GM21737 (cell line): ENCODE measurements at regions not wholly inside any gene's neighbourhood (a gene's known extent, or its start where the extent isn't known, plus 50 kb on each side); places are given as distances from the start of the nearest gene placed in this dataset.

Experiments used
- ATAC-seq: cut with Tn5 transposase; IDR thresholded peaks from one replicate; pipeline ENCODE4 v1.9.1; 2021; ENCODE audit warnings: mild to moderate bottlenecking, moderate library complexity; ENCODE audit not compliant: unreplicated experiment

DNA sequence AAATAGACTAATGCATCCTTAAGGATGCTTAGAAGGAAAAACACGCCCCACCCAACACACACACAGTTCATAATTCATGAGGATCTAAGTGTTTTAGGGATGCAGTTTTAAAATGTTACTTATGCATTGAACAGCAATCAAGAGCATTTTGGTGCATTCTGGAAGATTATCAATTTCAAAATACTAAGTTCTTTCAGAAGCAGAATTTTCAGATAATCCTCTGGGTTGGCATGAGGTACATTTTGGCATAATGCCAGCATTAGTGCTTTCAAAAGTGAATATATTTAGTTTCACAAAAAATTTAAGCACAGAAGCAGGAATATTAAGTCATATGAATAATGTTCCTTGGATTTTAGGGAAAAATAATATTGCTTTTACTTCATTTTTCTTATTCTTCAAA is 937.1 kb downstream of the REEP3 start:
- ATAC-seq, result no peak

DNA sequence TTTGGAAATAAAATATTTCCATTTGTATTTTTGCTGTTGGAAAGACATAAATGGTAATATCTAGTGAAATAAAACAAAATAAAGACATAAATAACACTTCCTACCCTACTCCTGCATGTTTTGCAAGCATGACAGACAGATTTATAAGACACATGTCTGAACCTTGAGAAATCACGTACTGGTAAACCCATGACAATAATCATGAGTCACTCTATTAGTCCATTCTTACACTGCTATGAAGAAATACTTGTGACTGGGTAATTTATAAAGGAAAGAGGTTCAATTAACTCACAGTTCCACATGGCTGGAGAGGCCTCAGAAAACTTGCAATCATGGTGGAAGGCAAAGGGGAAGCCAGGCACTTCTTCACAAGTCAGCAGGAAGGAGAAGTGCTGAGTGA is 942.2 kb downstream of the REEP3 start:
- ATAC-seq, result no peak

DNA sequence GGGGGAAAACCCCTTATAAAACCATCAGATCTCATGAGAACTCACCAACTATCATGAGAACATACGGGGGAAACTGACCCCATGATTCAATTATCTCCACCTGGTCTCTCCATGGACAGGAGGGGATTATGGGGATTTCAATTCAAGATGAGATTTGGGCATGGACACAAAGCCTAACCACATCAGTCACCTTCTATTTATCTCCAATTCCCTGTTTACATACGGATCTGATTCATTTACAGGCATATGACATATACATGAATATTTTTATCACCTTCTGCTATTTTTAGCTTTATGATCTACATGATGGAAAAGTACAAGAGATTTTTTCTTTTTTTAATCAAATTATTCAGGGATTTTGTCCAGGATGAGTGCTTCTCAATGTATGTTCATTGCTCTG is 944.5 kb downstream of the REEP3 start:
- no peak for ATAC-seq

DNA sequence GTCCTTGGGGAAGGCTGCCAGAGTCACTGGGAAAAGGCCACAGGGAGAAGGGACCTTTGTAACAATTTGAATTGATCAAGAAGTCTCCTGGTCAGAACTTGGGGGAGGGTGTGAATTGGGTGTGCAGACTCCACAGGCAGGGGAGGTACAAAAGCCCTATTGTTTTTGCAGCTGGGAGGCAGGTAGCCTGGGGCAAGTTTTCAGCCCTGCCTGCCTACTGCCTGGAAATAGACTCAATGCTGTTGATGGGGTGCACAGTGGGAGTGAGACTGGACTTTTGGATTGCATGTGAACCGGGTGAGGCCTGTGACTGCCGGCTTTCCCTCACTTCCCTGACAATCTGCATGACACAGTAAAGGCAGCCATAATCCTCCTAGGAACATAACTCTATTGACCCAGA is 947.0 kb downstream of the REEP3 start:
- ATAC-seq, result no peak

DNA sequence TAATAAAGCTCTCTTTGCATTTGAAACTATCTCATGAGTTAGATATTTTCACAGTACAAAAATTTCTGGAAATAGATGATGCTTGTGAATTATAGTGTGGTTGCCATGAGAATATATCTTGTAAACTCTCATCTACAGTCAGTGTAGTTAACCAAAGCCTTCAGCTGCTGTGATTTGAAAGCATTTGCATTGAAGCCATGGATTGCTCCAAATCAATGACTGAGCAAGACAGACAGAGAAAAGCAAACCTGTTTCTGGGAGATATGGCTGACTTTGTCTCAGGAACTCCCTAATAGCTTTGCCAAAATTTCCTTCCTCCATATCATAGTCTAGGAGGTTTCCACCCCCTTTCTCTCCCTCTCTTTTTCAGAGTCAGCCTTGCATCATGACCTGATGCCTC is 955.3 kb downstream of the REEP3 start:
- ATAC-seq, result no peak

DNA sequence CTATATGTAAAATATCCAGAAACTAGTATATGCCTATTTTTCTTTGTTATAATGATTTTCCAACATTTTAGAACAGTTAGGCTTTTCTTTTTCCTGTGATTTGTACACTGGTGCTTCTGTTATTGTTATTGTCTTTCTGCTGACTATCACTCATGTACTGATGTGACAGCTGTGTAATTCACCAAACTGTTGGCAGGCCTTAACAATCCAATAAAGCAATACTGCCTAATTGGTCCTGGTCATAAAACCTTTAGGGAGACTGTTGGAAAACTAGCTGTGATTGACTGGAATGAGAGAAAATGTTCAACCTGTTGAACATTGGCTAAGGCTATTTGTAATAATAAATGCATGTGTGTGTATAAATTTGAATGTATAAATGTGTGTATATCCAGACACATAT is 956.6 kb downstream of the REEP3 start:
- ATAC-seq, result no peak

DNA sequence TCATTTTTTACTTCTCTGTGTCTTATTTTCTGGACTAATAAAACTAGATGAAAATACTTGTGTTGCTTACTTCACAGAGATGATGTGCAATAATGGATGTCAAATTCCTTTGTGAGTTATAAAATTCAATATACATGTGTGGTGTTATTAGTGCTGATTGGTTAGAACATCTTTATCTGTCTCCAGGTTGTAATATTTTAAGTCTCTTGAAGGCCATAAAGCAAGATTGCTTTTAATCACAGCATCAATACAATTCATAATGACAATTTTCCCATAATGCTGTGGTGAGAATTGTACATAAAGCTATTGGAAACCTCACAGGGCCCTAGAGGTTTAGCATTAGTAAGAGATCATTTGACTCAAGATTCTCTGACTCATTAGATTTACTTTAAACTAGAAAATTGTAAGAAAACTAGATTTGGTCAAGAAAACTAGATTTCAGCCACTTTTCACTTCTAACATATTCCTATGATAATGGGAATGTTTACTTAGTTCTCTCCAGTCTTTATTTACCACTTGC is 963.7 kb downstream of the REEP3 start:
- ATAC-seq, result no peak

DNA sequence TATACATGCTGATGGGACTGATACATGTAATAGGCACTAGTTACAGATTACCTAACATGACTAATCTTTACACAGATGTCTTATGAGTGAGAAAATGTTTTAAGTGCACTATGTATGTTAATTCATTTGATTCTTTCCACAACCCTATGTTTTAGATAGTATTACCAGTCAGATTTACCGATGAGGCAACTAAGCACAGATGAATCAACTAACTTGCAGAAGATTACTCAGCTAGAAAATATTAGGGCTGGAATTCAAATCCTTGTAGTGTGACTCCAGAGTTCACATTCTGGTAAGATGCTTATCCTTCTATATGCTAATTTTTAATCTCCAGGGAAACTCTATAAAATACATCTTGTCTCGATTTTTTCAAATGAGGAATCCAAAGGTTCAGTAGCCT is 964.9 kb downstream of the REEP3 start:
- ATAC-seq, result no peak

DNA sequence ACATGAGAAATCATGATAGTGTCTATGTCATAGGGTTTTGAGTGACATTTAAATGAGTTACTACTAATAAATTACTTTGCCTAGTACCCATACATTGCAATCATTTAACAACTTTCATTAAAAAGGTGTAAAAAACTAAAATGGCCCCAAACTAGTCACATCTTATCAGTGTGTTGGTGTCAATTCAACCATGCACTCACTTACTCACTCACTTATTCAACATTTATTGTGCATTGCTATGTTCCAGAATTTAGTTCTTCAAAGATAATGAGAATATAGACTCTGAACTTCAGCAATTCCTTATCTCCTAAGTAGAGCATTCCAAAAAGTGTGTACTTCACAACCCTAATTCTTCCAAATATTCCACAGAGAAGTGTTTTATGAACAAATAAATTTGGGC is 965.7 kb downstream of the REEP3 start:
- ATAC-seq, result no peak

DNA sequence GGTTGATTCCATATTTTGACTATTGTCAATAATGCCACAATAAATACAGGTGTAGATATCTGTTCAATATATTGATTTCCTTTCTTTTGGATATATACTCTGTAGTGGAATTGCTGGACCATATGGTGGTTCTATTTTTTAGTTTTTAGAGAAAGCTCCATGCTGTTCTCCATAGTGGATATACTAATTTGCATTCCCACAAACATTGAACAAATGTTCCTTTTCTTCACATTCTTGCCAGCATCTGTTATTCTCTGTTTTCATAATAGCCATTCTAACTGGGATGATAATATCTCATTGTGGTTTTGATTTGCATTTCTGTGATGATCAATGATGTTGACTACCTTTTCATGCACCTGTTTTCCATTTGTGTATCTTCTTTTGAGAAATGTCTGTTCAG is 973.7 kb downstream of the REEP3 start:
- ATAC-seq, result no peak

DNA sequence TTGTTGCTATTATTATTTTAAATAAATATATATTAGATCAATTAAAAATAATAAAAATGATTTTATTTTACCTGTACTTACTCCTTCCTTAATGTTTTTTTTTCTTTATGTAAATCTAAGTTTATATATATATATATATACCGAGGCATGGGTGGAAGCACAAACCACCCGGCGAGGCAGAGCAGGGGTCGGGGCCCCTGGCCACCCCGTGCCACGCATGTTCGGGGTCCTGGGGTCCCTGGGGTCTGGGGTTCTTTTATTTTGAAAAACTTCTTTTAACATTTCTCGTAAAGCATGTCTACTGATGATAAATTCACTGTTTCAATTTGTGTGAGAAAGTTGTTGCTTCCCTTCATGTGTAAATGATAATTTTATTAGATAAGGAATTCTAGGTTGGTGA is 976.1 kb downstream of the REEP3 start:
- ATAC-seq, result no peak

DNA sequence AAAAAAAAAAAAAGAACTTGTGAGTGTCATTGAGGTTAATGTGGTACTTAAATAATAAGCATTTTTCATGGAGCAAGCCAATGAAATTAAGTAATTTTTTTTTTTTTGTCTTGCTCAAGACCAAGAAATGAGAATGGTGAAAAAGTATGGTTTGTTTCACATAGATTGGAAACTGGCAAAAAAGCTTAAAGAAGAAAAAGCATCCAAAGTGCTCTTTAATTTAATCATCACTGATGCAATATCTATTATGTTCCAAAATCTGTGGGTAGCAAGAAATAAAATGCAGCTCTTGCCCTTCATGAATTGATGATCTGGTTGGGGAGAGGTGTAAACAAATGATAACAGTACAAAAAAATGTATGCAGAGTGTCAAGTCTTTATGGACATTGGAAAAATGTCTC is 980.6 kb downstream of the REEP3 start:
- ATAC-seq, result no peak

DNA sequence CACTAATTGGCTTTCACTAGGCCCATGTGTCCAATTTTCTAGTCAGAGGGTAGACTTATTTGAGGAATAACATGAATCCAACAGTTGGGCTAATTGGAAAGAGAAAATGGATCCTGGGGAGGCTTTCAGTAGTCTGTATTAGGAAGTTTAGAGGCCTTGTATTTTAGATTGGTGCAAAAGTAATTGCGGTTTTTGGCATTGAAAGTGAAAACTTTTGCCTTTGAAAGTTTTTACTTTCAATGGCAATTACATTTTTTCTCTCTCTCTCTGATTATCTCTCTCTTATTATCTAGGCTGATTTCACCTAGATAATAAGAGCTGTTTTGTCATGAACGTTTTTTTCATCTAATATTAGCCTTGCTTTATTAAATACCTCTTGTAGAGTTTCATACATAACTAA is 981.7 kb downstream of the REEP3 start:
- no peak for ATAC-seq

DNA sequence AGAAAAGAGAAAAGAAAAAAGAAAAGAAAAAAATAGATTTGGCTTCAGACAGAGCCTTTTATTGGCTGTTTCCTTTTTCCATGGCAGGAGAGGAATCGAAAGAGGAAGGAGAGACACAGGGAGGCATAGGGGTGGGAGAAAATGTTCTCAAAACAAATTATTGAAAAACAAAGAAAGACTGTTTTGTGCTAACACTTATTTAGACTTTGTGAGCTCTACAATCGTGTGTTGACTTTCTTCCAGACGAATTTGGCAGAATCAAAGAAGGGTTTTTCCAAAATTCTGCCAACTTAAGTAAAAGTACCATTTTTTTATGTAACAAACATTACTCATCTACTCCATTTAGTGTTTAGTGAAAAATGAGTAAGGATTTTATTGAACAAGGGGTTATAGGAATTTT is 982.2 kb downstream of the REEP3 start:
- ATAC-seq, result no peak

DNA sequence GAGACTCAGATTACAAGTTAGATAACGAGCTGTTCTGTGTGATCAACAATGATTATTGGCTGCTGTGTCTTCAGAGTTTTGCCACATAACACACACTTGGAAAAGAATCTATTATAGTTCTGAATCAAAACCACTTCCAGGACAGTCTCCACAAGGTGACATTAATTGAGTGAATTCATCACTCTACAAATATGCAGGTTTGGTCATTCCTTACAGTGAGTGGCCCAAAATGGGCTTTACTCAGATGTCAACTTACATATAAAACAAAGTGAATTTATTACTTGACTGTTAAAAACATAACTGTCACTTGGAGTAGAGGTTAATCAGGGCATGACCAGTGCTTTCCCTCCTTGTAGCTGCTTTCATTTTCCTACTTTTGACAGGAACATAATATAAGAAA is 984.3 kb downstream of the REEP3 start:
- ATAC-seq, result no peak

DNA sequence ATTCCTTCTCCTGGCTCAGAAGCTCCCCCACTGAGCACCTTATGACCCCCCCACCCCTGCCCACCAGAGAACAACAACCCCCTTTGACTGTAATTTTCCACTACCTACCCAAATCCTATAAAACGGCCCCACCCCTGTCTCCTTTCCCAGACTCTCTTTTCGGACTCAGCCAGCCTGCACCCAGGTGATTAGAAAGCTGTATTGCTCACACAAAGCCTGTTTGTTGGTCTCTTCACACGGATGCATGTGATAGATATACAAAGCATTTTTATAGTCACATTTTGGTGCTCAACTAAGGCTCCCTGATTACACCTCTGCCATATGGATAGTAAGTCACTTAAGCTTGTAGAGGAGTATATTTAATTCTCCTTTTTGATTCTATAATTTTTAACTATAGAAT is 985.8 kb downstream of the REEP3 start:
- no peak for ATAC-seq

DNA sequence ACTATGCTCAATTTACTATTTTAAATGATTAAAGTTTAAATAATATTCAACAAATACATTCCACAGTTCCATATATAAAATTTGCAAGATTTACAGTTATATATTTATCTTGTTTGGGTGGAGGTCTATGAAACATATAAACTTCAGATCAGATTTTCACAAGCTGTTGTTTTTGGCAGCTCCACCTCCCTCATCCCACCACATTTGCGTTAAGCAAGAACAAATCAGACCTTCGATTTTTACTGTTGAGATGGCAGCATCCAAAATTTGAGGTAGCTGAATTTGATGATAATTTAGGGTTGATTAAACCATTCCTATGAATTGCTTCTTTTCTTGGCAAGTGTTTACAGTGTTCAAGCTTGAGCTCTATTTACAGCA is 986.4 kb downstream of the REEP3 start:
- no peak for ATAC-seq

DNA sequence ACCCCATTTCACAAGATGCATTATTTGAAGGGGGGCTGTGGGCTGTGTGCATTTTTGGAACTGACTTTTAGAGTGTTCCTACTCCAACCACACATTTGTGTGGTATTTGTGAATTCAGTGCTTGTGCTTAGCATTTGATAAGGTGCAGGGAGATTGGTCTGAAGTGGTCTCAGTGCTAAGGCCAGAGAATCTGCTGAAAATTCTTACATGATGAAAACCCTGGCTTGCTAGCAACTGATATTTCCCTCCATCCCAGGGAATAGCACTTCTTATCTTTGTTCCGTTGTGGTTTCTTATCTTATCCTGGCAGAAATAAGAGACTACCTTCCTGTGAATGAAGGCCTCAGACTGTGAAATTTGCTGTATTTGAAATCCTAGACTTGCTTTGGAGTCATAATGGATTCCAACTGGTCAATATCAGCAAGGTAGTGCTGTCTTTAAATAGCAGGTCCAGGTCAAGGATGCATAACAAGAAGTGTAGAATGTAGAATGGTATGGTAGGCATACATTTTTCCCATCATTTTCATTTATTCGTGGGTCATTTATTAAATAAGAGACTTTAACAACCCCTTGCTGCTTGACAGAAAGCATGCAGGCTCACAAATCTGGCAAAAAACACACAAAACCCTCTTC is 986.9 kb downstream of the REEP3 start:
- no peak for ATAC-seq

DNA sequence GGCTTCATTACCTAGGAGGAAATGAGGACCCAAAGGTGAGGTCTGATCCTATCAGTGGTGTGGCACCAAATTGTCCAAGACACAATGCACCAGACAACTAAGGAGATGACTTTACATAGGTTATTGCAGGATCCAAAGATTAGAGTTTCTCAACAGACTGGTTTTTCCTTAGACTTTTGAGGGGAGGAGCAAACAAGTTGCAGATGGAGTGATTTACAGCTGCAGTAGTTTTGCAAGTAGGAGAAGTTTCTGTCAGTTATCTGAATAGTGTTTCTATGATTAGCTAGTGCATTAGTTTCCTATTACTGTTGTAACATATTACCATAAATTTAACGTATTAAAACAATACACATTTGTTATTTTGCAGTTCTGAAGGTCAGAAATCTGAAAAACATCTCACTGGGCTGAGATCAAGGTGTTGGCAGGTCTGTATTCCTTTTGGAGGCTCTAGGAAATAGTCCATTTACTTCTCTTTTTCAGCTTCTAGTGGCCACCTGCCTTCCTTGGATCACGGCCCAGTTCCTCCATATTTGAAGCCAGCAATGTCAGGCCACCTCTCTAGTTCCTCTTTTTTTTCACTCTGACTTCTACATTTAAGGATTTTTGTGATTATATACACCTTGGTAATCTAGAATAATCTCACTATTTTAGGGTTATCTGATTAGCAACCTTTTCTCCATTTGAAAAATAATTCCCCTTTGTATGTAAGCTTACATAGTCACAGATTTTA is 994.9 kb downstream of the REEP3 start:
- ATAC-seq, result no peak

DNA sequence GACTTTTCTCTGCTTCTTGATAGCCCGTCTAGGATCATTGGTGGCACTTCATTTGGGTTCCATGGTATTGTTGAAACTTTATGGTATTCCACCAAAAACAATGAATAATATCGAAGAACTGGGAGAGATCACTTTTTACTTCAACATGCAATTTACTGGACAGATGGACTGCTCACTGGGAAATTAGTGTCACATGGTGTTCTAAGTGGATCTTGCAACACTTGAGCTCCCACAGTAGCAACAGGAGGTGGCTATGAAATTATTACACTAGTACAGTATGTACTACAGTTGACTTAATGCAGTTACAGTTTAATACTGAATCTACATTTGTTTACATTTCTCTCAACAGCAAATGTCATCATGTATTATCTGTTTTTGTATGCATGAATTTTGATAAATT is 997.3 kb downstream of the REEP3 start:
- ATAC-seq, result no peak

DNA sequence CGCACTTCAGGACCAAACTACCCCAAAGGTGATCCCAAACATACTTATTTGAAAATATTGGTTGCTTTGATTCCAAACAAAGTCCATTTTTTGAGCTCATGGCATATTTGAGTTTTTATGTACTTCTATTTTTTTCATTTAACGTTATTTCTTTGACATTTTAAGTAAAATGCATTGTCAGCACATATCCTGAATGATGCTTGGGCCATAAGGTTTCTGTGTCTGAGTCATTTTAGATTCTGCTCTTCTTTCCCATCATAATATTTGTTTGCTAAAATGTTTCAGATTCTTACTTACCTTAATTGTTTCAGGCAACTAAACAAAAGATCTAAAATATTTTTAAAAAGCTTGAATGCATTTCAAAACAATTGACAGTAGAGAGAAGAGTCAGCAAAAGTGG is 998.2 kb downstream of the REEP3 start:
- ATAC-seq, result no peak

DNA sequence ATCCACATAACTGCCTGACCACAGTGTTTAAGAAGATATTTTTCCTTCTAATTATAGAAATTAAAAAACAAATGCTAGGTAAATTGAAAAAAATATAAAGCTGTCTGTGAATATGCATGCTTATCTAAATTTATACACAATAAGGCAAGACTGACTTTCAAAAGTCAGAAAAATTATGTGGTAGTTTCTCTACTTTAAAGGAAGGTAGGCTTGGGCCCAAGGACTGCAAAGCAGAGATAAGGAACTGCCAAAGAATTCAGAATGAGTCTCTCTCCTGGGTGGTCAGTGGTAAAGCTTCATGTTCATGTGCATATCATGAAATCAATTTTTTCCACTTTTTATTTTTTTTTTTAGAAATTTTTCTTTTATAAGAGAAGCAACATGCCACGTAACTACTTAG is 998.6 kb downstream of the REEP3 start:
- no peak for ATAC-seq
